IPS-NIHi11 (cell line): ENCODE measurements at regions not wholly inside any gene's neighbourhood (a gene's known extent, or its start where the extent isn't known, plus 50 kb on each side); places are given as distances from the start of the nearest gene placed in this dataset.

Experiments used
- DNase-seq: peaks from one replicate; pipeline ENCODE4 v3.0.0; 2012; ENCODE audit warnings: mixed read lengths, low spot score

DNA sequence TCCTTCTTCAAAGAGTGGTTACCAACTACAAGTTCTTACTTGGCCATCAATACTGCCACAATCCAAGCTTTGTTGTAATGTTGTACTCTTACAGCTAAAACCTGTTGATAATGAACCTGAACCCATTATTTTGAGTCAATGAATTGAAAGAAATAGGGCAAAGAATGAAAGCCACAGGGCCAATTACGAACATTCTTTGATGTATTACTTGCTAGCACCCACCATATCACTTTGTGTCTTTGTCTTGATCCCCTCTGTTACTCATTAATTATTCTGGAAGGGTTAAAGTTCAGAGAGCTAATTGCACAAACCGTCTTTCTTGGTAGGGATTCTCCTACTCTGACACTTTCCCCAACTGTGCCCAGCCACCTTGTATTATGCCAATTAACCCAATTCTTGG, 53.2 kb upstream of the TFEC start:
- no peak for DNase-seq

DNA sequence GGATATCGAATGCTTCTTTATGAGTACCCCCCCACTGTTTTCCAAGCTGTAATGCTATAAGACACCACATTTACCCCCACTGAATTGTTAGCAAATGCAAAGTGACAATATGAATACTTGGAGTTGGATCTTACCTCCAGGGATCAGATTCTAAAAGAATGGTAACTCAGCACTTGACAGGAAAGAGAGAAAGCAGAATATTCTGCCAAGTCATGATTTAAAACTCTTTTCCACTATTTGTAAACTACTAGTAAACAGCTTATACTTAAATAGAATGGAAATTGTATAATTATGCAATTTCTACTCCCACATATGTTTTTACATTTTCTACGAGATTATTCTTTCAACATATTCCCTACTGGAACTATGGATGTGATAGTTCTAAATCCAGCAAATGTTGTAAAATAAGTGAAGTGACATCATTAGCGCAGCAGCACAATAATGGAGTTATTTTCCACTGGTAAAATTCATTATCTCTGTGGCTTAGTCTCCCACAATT, 56.0 kb upstream of the TFEC start:
- DNase-seq, result no peak

DNA sequence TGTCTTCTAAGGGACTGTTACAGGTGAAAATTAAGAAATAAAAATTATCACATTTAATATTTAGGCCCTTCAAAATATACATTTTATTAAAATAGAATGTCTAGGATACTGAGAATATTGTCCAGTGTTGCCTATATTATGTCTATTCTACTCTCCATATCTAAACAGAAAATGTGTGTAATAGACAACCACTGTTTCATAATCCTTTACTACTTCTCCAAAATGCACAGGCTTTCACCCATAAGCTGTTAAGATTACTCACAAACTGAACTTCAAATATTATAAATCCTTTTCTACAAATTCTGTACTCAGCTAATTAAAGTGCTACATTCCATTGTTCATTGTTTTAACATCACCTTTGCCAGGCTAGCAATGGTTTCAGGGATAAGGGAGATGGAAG, 56.7 kb upstream of the TFEC start:
- DNase-seq, result no peak

DNA sequence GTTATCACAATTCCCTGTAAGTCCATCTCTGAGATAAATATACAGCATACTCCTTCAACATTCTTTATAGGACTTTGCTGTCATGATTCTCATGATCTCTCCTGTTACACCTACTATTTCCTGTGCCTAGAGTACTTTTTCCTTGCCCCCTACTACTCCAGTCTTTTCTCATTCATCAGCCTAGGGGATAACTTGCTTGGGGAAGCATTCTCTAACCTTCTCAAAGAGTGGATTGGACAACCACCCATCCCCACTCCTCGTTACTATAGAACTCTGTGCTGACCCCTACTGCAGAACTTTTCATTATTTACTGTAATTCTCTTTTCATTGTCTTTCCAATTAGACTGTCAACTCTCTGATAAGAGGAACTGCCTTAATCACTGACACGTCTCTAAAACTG, 57.4 kb upstream of the TFEC start:
- DNase-seq, result peak; percentile 18

DNA sequence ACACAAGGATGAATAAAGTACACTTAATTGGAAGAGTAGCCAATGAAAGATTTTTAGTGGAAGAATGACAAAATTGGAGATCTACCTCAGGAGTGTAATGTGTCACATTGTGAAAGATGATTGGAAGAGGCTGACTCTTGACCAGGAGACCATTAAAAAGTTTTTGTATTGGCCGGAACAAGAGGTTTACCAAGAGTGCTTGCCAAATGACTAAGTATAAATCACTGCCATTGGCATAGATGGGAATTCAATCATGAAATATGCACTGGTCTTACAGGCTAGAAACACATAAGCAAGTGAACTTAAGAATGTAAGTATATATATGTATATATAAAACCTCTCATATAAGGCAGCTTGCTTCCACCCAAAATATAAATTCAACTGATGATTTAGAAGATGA, 58.7 kb upstream of the TFEC start:
- DNase-seq, result no peak

DNA sequence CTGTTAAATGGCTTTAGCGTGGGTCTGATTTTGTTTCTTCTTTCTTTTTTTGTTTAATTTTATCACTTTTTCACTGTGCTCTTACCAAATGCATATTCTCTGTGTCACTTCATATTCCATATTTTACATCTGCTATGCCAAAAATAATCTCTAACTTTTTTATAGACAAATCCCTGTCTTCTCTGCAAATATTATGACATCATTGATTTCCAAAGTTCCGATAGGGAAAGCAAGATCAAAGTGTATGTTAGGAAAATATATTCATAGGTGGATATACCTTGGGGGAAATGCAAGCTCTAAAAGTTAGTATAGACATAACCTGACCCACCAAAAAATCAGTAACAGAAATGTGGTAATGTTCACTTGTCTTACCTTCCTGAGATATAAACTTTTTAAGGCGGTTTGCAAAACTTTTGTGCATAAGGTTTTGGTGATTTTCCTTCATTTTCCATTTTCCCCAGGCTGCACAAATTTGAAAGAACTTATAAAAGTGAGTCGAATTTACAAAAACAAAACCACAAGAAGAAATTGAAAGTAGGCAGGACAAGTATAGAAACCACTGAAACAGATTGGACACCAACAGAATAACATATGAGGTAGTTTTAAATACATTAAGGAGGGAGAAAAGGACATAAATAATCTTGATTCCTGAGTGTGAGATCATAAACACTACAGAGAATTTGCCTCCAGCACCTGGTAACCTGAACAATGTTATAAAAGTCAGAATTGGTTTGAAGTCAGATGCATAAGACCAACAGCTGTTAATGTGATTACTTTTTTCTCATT, 63.1 kb upstream of the TFEC start:
- DNase-seq, result no peak

DNA sequence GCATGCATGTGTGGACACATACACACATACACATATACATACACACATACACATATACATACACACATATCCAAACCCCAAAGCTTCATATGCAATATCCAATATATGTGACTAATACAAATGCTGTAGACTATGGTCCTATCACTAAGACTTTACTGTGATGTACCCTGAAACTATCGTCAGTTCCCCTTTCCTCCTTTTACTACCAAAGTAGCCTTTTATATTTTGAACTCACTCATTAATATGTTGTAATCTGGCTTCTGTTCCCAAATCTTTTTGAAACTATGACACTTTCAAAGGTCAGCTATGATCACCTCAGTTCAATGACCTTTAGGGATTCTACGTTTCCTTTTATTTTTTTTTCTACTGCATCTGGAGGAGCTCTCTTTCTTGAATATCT, 64.8 kb upstream of the TFEC start:
- no peak for DNase-seq

DNA sequence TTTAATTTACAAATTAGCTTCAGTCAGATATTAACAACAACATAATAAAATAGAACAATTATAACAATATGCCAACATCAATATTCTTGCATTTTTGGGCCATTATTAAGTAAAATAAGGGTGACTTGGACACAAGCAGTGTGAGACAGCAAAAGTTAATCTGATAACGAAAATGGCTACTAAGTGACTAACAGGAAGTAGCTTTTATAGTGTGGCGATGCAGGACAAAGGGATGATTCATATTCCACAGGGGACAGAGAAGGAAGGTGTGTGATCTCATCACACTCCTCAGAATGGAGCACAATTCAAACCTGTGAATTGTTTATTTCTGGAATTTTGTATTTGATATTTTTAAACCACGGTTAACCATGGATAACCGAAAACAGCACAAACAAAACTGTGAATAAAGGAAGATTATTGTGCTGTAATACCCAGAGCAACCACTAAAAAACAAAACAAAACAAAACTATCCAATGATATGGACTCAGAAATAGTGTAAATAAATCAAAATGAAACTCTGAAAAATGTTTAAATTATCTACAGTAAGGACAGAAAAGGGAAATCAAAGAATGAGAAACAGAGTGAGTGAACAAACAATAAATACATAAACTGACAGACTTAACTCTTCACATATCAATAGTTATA, 66.9 kb upstream of the TFEC start:
- no peak for DNase-seq

DNA sequence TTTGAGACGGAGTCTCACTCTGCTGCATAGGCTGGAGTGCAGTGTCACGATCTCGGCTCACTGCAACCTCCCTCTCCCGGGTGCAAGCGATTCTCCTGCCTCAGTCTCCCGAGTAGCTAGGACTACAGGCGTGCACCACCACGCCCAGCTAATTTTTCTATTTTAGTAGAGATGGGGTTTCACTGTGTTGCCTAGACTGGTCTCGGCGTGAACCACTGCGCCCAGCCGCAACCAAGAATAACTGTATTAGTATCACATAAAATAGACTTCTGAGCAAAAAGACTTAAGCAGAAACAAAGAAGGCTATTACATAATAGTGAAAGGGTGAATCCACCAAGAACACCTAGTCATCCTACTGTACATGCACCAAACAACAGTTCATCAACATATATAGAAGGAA, 67.6 kb upstream of the TFEC start:
- no peak for DNase-seq

DNA sequence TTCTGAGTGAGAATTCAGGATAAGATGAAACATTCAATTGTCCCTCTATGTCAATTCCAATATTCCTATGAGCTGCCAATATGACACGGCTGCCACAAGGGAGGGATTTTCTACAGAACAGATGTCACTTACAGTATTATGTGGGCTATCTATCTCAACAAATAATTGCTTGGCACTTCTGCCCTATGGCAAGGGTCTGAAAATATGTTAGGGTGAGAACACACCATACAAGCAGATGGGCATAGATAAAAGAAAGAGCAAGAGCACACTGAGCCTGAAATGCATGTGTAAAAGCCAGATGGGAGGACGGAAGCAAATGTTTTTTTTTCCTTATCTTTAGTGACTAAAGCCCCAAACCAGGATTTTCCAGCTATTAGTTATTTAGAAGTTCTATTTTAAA, 70.1 kb upstream of the TFEC start:
- DNase-seq, result no peak

DNA sequence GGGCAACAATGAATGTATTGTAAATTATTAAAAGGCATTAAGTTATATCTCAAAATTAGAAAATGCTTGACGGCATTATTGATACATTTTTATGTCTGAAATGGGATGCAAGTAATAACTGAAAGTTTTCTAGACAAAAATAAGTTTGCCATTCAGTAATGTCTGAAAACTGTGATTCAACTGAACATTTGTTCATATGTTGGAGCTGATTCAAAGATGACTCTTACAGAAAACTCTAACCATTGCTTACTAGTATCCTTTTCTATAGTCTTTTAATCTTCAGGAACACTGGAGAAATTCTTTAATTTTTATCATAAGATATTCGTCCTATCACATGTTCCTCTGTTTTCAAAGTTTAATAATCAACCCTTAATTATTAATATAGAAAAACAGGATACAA, 71.1 kb upstream of the TFEC start:
- DNase-seq, result no peak

DNA sequence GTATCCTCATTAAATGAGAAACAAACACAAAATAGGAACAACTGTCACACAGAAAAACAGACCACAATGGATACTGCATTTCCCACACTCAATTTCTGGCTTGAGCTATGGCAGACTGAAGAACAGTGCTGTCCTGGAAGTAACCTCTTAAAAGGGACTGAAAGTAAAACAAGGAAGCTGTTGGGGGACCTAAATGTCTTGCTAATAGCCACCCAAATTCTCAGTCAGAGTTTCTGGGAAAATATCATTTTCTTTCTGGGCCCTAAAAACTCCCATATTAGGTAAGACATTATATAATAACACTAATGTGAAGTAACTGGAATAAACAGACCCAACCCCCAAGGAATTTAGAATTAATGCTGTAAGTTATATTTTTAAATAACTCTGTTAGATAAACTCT, 80.9 kb upstream of the TFEC start:
- no peak for DNase-seq

DNA sequence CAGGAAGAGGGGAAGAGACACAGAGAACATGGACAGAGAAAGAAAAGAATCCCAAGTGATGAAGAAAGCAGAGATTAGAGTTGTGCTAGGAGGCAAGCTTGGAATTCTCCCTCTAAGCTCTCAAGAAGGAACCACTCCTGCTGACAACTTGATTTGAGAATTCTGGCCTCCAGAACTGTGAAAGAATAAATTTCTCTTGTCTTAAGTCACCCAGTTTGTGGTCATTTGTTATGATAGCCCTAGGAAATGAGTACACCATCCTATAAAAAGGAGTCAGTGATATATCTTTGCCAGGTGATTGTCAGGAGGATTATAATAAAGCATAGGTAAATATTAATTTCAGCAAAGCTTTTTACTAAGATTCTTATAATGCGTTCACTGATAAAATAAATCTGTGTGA, 82.7 kb upstream of the TFEC start:
- no peak for DNase-seq

DNA sequence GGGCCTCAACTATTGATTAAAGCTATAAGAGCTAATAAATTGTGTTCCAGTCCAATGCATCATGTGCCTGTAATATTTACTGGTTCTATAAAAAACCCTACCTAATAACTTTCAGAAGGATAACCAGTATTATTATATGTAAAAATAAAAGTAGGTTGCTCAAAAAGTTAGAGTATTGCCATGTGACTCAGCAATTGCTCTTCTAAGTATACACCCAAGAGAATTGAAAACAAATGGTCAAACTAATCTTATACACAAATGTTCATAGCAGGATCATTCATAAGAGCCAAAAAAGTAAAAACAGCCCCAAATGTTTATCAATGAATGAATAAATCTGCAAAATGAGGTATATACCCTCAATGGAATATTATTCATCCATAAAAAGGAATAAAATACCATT, 89.5 kb upstream of the TES start:
- no peak for DNase-seq

DNA sequence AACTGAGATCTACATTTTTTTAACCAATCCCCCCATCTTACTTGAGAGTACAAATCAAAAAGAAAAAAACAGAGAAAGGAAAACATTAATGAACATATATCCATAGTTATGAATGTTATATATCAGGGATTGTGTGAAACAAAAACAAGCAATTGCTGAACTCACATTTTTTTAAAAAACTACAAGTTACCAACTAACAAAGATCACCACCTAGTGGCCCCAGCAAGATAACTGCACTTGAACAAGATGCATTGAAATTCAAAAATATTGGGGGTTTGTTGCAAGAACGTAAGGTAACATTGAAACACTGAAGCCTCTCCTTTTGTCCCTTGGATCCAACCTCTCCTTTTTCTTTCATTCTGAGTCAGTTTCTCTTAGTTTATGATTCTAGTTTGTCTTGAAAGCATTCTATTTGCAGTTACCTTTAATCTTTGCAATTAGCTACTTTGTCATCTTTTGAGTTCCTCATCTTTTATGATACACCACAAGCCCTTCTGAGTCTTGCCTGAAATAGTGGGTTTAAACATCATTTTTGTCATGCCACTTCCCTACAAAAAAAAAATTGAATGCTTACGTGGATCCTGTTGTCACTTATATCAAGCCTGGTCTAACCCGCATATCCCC, 87.3 kb upstream of the TES start:
- peak; percentile 21 for DNase-seq

DNA sequence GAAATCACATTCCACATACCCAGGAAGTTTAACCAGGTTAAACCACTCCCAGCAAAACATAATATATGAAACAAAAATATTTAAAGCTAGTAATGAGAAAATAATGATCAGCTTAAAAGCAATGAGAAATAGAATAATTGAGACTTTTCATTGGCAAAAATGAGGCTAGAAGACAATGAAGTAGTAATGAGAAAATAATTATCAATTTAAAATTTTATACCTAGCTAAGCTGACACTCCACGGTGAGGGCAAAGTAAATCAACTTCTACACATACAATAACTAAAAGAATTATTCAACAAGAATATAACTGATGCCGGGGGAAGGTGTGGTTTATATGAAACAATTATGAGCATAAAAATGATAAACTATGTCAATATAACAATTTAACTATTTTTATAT, 82.2 kb upstream of the TES start:
- DNase-seq, result no peak

DNA sequence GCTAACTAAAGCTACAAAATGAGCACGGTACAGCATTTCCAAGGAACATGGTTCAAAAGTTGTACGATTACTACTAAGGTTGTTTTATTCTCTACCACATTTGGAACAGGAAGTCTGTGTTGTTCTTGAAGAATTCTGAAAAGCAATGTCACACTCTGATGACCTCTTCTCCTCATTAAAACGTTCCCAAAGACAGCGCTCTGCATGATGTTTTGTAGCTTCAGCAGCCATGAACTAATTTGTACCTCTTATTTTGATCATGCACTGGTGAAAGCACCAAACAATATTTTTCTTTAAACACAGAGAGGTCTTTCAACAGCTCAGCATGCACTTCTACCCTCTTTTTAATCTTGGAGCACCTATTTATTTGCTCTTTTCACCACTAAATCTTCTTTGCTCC, 75.0 kb upstream of the TES start:
- DNase-seq, result no peak

DNA sequence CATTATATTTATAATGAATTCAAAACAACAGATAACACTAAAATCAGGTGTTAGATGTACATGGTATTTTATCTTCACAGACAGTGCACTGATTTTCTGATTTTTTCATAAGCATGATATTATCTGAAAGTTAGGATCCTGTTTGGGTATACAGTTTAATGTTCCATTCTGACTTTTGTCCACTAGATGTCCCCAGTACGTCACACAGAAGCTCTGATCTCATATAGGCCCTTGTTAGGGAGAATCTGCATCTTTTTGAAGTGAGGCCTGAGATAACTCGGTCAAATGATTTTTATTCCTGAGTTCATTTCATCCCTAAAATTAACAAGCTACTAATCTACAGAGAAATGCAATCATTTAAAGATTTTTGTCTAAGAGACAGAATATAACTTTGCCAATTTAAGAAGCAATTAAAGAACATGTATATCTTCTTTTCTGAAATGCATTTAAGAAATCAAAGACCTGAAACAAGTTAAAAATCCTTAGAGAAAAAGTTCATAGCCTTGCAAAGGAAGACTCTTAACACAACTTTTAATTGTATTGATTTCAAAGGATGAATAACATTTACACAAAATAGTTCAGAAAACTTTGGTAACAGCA, 72.0 kb upstream of the TES start:
- DNase-seq, result peak; percentile 38

DNA sequence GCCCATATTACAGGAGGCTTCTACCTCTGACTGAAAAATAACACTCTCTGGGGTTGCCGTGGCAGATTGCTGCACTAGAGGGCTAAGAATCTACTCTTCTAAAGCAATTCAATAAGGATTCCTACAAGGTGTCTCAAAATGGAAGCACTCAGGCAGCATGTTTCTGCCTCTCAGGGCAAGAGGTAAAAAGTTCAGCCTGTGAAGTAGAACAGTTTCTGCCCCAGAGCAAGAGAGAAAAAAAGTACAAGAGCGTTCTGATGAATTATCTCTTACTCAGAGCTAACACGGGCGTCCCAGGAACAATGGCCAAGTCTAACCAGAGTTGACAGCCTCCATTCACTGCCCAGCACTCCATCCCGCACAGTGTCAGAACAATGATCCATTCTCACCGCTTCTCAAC, 71.3 kb upstream of the TES start:
- DNase-seq, result no peak

DNA sequence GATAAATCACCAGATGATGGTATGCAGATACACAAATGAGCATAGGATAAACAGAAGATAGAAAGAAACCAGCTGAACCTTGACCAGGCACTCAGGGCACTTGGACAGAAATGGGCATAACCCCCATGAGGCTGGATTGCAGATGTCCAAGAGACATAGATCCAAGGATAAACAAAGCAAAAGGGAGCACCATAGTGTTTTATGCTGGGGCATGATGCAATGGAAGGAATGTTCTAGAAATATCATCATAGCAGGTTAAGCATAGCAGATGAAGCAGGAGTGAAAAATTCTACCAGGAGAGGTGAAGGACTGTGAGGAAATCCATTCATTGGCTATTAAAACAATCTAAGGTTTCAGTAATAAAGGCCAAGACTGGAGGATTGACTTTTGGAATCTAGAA, 70.5 kb upstream of the TES start:
- no peak for DNase-seq

DNA sequence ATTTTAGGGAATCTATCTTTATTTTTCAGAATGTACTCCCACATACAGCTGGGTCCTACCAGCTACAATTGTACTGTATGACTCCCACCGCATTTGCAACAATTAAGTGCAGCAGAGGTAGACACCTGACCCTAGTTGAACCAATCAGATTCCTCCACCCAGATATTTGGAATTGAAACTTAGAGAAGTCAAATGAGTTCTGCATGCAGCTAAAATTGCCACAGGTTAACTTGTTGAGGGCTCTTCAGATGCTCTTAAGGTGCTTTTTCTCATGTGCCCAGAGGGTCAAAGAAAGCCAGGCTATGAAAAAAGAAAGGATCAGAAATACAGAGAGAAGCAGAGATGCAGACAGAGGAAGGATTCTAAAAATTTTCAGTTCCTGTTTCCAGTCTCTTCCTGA, 68.0 kb upstream of the TES start:
- no peak for DNase-seq

DNA sequence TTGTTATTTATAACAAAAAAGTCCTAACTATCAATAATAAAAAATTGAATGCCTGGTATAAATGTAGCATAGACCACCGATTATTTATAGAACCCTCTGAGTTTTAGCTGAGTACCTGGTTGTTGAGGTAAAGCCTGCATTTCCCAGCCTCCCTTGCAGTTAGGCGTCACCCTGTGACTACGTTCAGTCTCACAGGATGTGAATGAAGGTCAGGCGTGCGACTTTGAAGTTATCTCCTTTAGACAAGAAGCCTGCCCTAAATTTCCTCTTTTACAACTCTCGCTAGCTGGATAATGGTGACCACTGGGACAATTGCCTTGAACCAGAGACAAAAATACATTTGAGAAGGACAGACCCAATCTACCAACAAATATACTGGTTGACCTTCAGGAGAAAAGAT, 67.5 kb upstream of the TES start:
- DNase-seq, result no peak

DNA sequence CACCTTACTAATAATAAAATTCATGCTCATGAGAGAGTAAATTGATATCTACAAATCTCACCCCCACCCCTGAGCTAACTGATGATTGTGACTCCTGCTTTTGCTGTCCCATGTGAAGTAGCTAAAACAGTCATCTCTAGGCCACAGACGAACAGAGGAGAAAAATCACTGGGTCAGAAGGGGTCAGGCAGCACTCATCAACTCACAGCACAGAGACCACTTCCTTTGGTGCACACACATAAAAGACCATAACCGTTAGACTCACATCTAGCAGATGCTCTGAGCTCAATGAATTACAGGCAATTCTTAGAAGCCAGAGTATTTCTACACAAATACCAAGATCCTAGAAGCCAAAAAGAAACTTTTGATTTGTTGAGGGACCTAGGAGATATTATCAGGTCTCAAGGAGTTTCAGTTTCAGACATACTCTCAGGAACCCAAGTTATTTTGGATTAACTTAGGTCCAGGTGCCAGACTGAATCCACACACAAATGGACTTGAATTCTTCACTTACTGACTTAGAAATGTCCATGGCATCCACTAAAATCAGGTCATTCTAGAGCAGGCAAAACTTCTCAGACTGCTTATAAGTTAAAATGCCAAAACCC, 65.0 kb upstream of the TES start:
- no peak for DNase-seq
